Renal pelvis (tissue), 1 donor: ENCODE measurements at regions not wholly inside any gene's neighbourhood (a gene's known extent, or its start where the extent isn't known, plus 50 kb on each side); places are given as distances from the start of the nearest gene placed in this dataset.
"Not testable (repeated sequence)": the region's sequence is repeated elsewhere in the genome, so short reads cannot be mapped to it uniquely, and the experiment has no call there.

ENCODE experiments used
- DNase-seq: peaks from one replicate; pipeline ENCODE4 v3.0.0-alpha.2; 2013

DNA sequence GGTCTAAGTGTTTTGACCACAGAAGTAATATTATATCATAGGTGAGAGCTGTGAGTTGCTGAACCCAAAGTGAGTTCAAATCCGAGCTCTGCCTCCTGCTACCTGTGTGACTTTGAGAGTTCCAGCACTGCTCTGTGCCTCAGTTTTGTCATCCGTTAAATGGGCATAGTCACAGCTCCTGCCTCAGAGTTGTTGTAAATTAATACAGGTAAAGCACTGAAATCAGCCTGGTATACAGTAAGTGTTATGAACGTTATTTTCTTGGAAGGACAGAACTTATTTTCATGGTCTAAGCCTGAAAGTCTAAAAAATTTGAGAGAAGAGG lies 65.4 kb upstream of the ZNF195 start:
- DNase-seq, result not testable (repeated sequence)

- not testable (repeated sequence) for DNase-seq
These were observed 64.9 kb upstream of the ZNF195 start for GRCh38 chr11:3443700-3444419.

- not testable (repeated sequence) for DNase-seq
These were observed 58.5 kb upstream of the ZNF195 start for GRCh38 chr11:3437441-3437840.

GRCh38 chr11:3434976-3435375 lies 56.0 kb upstream of the ZNF195 start:
- no peak for DNase-seq

DNA sequence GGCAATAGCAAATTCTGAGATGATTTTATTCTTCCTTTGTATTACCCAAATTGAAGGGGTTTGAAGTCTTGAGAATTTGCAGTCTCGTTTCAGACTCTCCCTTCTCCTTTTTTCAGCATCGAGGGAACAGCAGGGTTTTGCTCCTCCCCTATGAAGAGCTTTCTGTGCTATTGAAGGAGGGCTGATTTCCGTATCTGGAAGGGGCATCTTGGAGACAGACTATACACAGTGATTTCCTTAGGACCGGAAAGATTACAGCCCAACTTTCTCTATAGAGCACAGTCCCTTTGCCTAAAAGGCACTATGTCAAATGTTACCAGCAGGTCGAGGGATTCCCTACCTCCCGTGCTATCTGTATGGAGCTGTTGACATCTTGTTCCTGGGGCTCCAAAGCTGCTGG lies 50.2 kb upstream of the ZNF195 start:
- DNase-seq, result not testable (repeated sequence)
